ENCODE measurements at regions not wholly inside any gene's neighbourhood (a gene's known extent, or its start where the extent isn't known, plus 50 kb on each side); places are given as distances from the start of the nearest gene placed in this dataset.
"Not testable (repeated sequence)": the region's sequence is repeated elsewhere in the genome, so short reads cannot be mapped to it uniquely, and the experiment has no call there.

DNA sequence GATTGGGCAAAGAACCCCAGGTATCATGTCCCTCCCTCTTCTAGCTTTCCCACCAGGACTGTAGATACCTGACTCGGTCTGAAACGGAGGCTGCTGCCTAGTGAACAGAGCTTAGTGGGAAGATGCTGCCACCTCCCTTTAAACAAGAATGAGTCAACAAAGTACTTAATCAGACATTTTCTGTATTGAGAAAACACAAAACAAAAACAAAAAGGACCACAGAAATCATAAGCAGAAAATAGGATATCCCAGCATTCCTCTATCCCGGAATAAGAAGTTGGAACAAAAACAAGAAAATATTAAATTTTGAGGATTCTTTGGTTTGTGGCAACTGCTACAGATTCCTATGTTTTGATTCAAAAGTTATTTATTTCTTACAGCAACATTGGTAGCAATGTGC, 51.7 kb upstream of the COL8A1 start:
- no peak for DNase-seq (ENCODE audit: low spot score)

DNA sequence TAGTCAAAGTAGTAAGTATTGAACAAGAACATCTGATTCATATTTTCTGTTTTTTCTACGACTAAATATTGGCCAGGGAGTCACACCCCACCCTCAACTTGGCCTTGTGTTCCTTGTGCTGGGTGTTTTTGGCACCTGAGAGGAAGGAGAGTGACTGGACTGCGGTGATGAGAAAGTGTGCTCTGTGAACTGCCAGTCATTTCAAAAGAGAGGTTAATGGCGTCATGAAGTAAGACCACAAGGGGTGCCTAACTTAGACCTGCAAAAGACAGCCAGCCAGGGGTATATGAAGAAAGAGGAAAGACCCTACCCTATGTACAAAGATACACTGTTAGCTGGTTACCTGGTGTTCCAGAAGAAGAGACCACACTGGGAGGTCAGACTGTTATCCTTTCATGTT, 58.4 kb upstream of the COL8A1 start:
- DNase-seq (ENCODE audit: low spot score), result no peak

DNA sequence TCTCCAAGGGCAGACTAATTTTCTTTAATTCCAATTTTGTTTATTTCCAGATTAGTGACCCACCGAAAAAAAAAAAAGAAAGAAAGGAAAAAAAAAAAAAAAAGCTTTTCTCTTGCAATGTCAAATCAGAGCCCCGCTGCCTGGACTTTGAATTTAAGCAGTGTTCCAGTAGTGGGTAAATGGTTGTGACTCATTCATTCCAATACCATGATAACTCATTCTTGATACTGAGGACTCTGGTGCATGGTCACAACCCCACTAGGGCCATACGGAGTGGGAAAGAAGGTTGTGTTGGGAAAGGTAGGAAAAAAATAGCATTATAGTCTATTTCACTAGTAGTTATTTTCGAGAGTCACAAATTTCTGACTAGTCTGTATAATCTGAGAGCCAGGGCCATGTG, 59.1 kb upstream of the COL8A1 start:
- no peak for DNase-seq (ENCODE audit: low spot score)

DNA sequence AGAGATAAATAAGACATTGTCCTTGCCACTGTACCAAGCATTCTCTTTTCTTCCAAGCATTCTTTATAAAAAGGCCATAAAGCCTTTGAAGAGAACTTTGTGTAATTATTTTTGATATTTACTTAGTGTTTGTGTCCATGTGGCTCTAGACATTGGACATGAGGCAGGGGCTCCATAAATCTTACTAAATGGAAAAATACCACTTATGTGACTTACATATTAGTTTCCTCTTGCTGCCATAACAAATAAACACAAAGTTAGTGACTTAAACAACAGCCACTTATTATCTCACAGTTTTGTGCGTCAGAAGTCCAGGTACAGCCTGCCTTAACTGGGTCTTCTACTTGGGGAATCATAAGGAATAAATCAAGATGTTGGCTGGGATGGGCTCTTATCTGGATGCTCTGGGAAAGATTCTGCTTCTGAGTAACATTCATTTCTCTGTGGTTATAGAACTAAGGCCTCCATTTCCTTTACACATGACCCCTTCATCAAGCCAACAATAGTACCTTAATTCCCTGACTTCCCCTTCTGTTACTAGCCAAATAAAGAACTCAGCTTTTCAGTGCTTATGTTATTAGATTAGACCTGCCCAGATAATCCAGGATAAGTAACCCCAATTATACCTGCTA, 59.9 kb upstream of the COL8A1 start:
- DNase-seq (ENCODE audit: low spot score), result no peak

DNA sequence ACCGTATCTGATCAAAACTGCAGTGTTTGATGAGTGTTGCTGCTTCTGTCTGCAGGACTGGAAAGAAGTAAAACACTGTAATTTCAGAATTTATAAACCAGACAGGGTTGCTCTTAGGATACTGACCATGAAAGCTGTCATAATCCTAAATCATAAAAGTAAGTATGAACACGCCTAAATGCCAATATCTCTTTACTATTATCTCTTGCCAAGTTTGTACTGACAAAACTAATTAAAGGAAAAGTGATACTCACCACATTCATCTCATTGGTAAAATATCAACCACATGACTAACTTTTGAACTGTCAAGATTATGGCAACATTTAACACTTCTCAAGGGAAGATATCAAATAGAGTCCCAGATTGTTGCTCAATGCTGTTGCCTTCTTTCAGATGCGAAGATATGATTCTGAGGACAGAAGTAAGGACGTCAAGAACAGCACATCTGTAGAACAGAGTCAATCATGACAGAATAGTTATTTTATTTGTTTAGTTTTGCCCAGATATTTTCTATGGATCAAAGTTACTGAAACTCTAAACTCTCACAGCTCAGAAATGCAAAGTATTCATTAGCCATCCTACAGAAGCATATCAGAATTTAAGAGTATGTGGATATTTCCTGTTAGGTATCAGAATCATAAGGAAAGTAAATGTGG, 61.4 kb upstream of the COL8A1 start:
- DNase-seq (ENCODE audit: low spot score), result no peak

DNA sequence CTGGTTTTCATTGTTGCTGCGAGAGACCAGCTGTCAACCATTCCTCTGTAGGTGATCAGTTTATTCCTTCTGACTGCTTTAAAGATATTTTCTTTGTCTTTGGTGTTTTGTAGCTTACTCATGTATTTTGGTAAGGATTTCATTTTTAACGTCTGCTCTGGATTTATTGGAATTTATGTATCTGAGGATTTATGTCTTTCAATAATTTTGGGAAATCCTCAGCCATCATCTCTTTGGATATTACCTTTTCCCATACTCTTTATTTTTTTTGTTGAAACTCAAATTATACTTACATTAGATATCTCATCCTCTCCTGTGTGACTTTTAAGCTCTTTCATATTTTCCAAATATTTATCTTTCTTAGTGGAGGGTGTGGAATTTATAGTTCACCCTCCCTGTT, 62.7 kb upstream of the COL8A1 start:
- no peak for DNase-seq (ENCODE audit: low spot score)

DNA sequence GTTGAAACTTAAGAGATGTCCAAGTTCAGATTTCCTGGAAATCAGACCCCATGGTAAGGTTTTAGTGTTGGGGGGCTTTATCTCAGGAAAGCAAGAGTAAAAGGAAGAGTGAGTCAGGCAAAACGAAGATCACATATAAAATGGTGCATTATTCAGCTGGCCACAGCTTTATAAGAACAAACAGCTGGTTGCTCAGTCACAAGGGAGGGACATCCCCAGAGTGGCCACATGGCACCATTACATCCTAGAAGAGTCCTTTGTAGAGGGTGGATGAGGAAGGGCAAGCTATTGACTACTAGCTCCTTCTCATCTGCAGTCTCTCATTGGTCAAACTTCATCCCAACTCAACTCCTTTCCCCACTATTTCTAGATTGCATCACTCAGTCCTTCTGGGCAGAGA, 68.3 kb upstream of the COL8A1 start:
- no peak for DNase-seq (ENCODE audit: low spot score)

DNA sequence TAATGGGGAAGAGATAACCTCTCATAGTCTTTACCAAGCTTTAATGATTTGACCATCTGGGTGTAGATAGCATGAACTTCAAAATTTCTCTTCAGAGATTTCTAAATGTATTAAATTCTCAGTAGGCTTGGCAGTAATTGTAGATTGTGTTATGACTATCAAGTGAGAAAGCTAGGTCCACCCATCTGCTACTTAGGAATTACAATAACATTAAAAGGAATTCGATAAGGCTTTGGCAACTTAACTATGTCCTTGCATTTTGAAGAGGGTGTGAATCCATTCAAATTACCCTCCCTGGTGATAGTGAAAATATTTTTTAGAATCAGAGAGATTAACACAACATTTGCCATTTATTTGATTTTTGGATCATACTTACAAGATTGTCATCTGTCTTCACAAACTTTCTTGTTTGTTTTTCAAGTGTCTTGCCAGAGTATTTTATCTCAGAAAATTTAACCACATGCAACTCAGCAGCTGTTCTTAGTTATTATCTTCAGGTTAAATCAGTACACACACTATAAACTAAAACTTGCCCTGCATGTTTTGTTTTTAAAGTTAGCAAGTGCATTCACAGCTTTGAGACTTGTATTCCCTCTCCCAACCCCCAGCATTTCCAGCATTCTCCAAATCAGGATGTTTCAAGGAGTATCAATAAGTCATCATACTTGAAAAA, 69.6 kb upstream of the COL8A1 start:
- no peak for DNase-seq (ENCODE audit: low spot score)

DNA sequence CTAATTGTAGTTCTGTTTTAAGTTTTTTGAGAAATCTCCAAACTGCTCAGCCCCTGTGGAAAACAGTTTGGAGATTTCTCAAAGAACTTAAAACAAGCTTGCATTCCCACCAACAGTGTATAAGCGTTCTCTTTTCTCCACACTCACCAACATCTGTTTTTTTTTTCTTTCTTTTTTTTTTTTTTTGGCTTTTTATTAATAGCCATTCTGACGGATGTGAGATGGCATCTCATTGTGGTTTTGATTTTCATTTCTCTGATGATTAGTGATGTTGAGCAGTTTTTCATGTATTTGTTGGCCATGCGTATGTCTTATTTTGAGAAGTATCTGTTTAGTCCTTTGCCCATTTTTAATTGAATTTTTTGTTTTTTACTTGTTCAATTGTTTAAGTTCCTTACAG, 73.1 kb upstream of the COL8A1 start:
- DNase-seq (ENCODE audit: low spot score), result no peak

DNA sequence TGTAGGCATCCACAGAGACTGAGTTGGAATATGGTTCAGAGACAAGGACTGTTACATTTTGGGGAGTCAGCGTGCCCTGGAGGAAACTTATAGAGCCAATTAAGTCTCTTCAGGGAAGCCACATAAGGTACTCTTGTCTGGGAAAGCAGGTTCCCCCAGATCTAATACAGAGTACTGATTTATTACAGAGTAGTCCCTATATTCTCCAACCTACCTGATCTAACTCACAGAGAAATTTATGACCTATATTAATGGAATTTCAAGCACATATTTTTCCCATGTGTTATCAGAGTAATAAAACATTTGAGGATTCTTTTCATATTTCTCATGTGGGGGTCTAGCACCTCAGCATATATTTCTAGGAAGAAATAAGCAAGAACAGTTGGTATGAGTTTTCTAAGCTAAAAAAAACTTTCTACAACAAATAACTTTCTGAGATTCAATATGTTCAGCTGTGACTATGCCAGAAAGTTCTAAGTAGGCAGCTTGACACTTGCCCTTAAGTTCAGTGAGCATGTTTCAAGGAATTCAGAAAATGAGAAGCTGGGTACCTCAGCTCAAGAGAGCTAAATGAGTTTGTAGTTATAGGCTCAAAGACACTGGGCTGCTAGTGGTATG, 75.3 kb upstream of the COL8A1 start:
- no peak for DNase-seq (ENCODE audit: low spot score)

DNA sequence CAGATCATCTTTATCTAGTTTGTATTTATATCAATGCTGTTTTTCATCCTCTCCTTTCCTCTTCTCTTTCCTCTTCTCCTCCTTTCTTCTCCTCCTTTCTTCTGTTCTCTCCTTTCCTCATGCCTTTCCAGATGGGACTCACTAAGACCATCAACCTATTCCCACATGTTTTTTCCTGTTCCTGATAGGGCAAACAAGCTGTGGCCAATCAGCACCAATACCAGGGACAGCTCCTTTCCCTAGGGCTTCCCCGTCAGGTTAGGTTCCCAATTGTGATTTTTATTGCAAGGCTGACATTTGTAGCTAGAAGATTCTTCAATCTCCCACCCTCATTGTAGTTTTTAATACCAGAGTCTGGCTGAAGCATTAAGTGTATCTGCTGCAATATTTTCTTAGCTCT, 76.3 kb upstream of the COL8A1 start:
- DNase-seq (ENCODE audit: low spot score), result no peak

DNA sequence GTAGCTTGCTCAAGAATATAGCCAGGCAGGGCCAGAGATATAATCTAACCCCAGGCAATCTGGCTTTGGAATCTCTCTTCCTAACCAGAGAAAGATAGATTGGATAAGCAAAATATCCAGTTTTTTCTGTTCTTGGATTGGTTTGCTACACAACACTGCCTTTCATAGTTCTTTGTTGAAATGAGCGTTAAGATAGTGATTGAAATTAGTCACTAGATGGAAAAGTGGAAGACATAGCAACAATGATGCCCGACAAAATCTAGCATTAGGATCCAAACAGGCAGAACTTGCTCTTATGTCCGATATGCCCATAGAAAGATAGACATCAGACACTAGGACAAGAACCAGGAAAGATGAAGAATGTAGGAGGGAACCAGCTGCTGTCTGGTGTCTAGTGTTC, 77.3 kb upstream of the COL8A1 start:
- no peak for DNase-seq (ENCODE audit: low spot score)

DNA sequence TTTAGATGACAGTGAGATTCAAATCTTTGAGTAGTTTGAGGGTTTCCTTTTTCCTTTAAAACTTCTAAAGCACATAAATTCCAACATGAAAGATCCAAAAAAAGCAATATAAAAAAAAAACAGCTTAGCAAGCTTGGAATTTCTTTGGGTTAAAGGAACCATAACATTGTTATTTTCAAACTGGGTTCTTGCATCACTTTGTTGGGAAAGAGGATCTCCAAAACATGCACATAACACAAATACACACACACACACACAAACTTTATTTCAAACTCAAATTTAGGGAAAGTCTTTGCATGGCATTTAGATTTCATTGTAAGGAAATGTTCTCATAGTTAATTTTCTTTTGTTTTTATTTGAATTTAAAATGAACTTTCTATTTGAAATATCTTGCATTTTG, 79.2 kb upstream of the COL8A1 start:
- DNase-seq (ENCODE audit: low spot score), result no peak

DNA sequence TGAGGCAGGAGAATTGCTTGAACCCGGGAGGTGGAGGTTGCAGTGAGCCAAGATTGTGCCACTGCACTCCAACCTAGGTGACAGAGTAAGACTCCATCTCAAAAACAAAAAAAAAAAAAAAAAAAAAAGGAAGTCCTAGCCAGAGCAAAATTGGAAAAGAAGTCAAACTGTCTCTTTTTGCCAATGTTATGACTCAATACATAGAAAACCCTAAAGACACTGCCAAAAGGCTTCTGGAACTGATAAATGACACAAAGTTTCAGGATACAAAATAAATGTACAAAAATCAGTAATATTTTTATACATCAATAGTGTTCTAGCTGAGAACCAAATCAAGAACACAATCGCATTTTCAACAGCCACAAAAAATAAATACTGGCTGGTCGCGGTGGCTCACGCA, 82.5 kb upstream of the COL8A1 start:
- DNase-seq (ENCODE audit: low spot score), result not testable (repeated sequence)

DNA sequence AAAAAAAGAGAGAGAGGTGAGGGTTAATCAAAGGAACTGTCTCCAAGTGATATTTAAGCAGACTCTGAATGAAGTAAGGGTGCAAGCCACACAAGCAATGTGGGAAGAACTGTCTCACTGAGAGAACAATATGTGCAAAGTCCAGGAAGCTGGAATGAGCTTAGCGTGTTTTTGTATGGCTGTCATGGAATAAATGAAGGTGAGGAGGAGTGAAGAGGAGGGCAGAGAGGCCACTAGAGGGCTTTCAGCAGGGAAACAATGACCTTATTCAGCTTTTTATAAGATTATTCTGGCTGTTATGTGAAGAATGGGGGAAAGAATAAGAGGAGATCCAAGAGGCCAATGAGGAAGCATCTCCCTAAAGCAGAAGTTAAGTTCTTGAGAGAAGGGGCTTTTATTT, 86.9 kb upstream of the COL8A1 start:
- no peak for DNase-seq (ENCODE audit: low spot score)

DNA sequence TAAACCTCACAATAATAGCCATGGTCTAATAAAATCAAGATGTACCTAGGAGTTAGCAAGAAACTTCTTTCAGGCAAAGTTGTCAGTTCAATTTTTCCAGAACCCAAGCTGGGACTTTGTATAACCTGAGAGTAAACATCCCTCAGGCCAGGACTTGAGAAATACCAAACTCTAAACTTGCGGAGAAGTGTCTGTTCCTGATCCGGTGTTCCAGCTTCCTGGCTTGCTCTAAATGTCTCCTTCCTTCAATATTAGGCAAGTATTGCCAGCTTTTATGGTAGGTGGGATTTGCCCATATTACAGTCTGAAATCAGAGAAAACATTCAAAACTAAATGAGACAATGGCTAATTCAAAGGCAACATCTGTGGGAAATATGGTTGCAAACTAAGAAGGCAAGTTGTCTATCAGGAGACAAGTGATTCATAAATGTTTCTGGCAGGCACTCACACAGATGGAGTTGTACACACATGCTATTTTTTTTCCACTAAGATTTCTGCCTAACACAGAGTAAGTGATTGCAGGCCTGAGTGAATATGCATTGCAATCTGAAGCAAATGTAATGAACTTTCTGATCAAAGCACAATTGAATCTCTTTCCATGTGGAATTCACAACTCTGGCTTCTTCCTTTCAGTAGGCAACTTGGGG, 88.3 kb upstream of the COL8A1 start:
- DNase-seq (ENCODE audit: low spot score), result no peak

DNA sequence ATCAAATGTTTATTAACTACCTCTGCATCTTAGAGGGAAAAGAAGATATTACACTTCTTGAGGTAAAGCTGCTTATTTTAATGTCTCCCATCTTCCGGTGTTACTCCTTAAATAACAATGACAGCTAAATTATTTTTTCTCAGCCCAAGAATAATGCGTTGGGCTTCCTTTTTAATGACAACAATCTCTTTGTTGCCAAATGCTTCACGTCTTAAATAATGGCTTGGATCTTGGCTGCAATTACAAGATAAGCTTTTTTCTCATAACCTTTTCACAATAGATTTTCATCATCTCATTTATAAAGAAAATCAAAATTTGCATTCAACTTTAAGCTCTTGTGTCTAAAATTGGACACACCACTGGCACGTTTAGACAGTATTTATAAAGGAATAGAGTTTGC, 89.2 kb upstream of the COL8A1 start:
- no peak for DNase-seq (ENCODE audit: low spot score)

DNA sequence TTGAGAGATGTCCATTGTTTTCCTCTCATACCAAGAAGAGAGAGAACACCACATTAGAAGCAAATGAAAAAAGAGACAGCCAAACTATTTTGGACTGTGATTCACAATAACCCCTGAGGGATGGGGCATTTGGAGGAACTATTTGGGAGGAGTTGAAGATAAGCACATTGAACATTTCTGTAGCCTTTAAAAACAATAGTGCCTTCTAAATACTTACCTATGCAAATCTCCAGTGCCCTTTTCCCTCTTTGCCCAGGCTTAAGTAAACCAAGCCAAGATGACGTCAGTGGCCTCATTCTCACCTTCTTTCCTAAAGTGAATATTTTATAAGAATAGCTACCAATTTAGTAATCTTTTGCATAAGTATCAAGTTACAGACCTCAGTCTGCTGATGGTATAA, 89.7 kb upstream of the COL8A1 start:
- no peak for DNase-seq (ENCODE audit: low spot score)

DNA sequence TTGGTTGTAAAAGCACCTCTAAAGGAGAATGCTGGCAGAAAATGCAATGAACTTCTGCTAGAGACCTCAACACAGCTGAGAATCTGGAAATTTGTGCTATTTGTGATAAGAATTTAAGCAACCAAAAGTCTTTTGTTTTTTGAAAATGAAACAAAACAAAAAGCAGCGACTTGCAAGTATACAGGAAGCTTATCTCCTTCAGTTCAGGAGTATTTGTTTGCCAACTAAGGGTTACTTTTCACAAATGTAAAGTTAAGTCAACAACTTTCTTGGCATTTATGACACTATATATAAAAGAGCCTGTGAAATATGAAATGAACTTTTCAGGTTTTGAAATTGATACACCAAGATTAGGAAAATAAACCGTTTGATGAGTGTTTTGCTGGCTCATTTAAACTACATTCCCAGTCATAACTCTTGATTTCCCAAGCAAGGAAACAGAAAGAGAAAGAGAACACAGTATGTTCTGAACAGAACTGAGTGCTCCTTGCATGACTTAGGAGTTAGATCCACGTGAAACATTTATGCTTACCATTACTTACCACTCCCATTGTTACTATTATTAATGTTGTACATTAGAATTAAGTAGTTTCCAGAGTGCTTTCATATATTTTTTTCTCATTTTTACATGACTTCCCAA, 92.3 kb upstream of the COL8A1 start:
- DNase-seq (ENCODE audit: low spot score), result no peak

DNA sequence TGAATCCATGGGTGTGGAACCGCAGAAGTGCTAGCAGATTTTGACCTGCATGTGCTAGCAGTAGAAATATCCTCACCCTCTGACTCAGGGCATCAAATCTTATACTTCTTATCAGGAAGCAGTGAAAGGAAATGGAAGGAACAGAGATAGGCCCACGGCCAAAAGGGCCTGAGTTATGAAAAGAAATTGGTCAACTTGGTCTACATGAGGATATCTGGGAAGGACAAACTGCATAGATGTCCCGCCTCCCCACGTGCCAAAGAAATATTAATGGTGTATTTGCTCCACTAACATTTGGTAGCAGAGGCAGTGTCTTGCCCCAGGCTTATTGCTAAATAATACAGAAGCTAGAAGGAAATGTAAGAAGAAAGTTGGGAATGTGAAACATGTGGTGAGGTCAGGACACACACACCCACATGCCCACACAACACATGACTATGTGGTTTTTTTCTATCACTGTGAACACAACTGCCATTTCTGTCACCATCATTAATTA, 93.6 kb upstream of the COL8A1 start:
- no peak for DNase-seq (ENCODE audit: low spot score)

DNA sequence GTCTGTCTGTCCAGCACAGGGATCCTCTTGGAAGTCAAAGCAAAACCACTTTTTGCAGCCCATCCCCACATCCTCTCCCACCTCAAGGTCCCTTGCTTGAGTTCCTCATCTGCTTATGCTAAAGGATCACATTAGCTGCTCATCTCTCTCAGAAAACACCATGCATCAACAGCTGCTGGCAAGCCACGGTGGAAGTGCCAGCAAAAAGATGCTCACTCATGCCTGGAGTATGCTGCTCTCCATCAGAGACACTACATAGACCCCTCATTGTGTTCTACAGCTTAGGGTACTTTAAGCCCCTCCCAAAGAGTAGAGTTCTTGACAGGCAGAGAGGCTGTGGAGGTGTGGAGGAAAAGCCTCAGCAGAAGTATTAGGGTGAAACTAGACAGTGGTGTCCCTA, 94.6 kb upstream of the COL8A1 start:
- no peak for DNase-seq (ENCODE audit: low spot score)

Measured in cerebellar cortex (tissue), 1 donor.